Keratinocyte (primary cell): ENCODE measurements at regions not wholly inside any gene's neighbourhood (a gene's known extent, or its start where the extent isn't known, plus 50 kb on each side); places are given as distances from the start of the nearest gene placed in this dataset.

Experiments
- EZH2 ChIP-seq: IDR thresholded peaks from one replicate; pipeline ENCODE4 v1.6.1; 2012; ENCODE audit warnings: inconsistent platforms, mild to moderate bottlenecking, low read length, moderate library complexity
- TF ChIP-seq, protein P1 (sequence below), 3 experiments: IDR thresholded peaks in 1 of 3; conservative IDR thresholded peaks in 1 of 3; optimal IDR thresholded peaks in 1 of 3; 2 replicates in 2 of 3; 3 replicates in 1 of 3; pipeline versions ENCODE3 to v1.5.1; 2011; ENCODE audit warnings: low read length in 3 of 3, mild to moderate bottlenecking in 3 of 3, moderate library complexity in 2 of 3, control low read depth in 1 of 3, inconsistent platforms in 1 of 3; ENCODE audit not compliant: insufficient read depth in 2 of 3; ENCODE audit errors: extremely low read depth in 1 of 3

DNA sequence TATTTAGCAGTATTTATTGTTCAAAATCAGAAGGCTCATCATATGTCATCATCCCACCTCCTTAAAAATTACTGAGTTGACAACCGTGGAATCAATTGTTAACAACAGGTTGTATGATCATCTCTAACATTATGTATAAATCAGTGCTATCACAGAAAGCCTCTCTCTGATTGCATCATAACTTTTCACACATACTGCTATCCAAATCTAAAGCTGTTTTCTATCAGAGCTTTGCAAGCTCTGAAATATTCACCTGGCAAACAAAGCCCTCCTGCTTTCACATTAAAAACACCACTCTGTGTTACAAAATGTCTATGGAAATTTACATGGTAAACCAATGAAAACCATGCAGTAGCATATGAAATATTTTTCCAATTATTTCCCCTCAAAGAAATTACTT is 310.0 kb downstream of the PDGFC start:
- TF ChIP-seq, protein P1, sequence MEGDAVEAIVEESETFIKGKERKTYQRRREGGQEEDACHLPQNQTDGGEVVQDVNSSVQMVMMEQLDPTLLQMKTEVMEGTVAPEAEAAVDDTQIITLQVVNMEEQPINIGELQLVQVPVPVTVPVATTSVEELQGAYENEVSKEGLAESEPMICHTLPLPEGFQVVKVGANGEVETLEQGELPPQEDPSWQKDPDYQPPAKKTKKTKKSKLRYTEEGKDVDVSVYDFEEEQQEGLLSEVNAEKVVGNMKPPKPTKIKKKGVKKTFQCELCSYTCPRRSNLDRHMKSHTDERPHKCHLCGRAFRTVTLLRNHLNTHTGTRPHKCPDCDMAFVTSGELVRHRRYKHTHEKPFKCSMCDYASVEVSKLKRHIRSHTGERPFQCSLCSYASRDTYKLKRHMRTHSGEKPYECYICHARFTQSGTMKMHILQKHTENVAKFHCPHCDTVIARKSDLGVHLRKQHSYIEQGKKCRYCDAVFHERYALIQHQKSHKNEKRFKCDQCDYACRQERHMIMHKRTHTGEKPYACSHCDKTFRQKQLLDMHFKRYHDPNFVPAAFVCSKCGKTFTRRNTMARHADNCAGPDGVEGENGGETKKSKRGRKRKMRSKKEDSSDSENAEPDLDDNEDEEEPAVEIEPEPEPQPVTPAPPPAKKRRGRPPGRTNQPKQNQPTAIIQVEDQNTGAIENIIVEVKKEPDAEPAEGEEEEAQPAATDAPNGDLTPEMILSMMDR (optimal IDR thresholded peaks at IDR 0.05 in 1 of 3, IDR thresholded peaks at IDR 0.05 in 1 of 3, conservative IDR thresholded peaks at IDR 0.05 in 1 of 3; ENCODE audit: extremely low read depth in 1 of 3, insufficient read depth in 2 of 3, low read length in 3 of 3): no peak
- TF ChIP-seq EZH2: no peak
